ENCODE measurements at regions not wholly inside any gene's neighbourhood (a gene's known extent, or its start where the extent isn't known, plus 50 kb on each side); places are given as distances from the start of the nearest gene placed in this dataset.
"Not testable (repeated sequence)": the region's sequence is repeated elsewhere in the genome, so short reads cannot be mapped to it uniquely, and the experiment has no call there.

DNA sequence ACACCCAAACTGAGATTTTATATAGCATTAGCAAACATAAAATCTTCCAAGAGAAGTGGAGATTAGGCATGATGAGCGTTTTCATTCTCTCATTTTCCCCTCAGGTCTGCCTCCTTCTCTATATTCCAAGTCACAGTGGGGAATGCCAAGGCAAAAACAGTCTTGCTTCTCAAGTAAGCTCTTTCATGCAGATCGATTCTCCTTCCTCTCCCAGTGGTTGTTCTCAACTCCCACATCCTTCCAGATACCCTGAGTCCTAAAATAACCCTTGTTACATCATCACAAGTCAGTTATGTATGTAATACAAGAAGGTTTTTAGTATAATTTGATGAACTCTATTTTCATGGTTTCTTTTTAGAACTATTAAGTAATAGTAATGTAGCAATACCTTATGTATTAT lies 150.6 kb downstream of the TXNL1 start:
- H3K27ac ChIP-seq: no peak overlapping the region
- H3K4me1 ChIP-seq: no peaks in the 10 kb centered on the region
- ATAC-seq (no peak), DNase-seq (no peak)
- TF ChIP-seq, protein P1, sequence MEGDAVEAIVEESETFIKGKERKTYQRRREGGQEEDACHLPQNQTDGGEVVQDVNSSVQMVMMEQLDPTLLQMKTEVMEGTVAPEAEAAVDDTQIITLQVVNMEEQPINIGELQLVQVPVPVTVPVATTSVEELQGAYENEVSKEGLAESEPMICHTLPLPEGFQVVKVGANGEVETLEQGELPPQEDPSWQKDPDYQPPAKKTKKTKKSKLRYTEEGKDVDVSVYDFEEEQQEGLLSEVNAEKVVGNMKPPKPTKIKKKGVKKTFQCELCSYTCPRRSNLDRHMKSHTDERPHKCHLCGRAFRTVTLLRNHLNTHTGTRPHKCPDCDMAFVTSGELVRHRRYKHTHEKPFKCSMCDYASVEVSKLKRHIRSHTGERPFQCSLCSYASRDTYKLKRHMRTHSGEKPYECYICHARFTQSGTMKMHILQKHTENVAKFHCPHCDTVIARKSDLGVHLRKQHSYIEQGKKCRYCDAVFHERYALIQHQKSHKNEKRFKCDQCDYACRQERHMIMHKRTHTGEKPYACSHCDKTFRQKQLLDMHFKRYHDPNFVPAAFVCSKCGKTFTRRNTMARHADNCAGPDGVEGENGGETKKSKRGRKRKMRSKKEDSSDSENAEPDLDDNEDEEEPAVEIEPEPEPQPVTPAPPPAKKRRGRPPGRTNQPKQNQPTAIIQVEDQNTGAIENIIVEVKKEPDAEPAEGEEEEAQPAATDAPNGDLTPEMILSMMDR (IDR thresholded peaks at IDR 0.05): no peak
- H3K36me3 ChIP-seq (ENCODE audit: insufficient read depth in 1 of 2, low read depth in 1 of 2): no peaks in the 10 kb centered on the region
- intact Hi-C loops (cut with DNase I): no loop called here
- H3K27me3 ChIP-seq (ENCODE audit: insufficient read depth in 3 of 3, low read length in 2 of 3): no peaks in the 10 kb centered on the region
- 55 to 69% (median 59%) methylated on average over 2 of the region's 2 CpGs for WGBS, 3 donors
- no peaks in the 10 kb centered on the region for H3K9me3 ChIP-seq
- no peak overlapping the region for H3K4me3 ChIP-seq

GRCh38 chr18:56483386-56483785 lies 155.0 kb downstream of the TXNL1 start:
- WGBS, 3 donors: 71 to 93% (median 91%) methylated on average over 2 of the region's 2 CpGs

DNA sequence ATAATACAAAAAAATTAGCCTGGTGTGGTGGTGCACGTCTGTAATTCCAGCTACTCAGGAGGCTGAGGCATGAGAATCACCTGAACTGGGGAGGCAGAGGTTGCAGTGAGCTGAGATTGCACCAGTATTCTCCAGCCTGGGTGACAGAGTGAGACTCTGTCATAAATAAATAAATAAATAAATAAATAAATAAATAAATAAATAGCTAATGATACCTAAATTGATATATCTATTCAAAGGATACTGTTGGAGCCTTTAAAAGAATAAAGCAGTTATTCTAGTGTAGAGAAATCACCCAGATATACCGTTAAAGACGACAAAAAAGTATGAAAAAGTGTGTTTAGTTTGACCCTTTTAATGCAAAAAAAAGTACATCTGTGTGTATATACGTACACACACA lies 155.6 kb downstream of the TXNL1 start:
- 90 to 94% (median 90%) methylated on average over 4 of the region's 4 CpGs for WGBS, 3 donors
- DNase-seq; ATAC-seq; H3K4me3 ChIP-seq; H3K9me3 ChIP-seq; H3K27me3 ChIP-seq (ENCODE audit: insufficient read depth in 3 of 3, low read length in 2 of 3); intact Hi-C loops (cut with DNase I); H3K27ac ChIP-seq; H3K36me3 ChIP-seq (ENCODE audit: insufficient read depth in 1 of 2, low read depth in 1 of 2); H3K4me1 ChIP-seq: not testable (repeated sequence)

More at GRCh38 chr18:56483386-56483785, 155.0 kb downstream of the TXNL1 start:
- Histone ChIP-seq H3K36me3 (ENCODE audit: insufficient read depth in 1 of 2, low read depth in 1 of 2) (no peaks in the 10 kb centered on the region), H3K4me1 (no peaks in the 10 kb centered on the region), H3K27me3 (ENCODE audit: insufficient read depth in 3 of 3, low read length in 2 of 3) (no peaks in the 10 kb centered on the region), H3K4me3 (no peak overlapping the region), H3K9me3 (no peaks in the 10 kb centered on the region), H3K27ac (no peak overlapping the region)
- no peak for ATAC-seq
- no peak for DNase-seq
- TF ChIP-seq, protein P1 (IDR thresholded peaks at IDR 0.05): no peak
- intact Hi-C loops (cut with DNase I): no loop called here

- intact Hi-C loops (cut with DNase I): no loop called here
- no peak overlapping the region for H3K27ac ChIP-seq
- H3K36me3 ChIP-seq (ENCODE audit: insufficient read depth in 1 of 2, low read depth in 1 of 2): no peaks in the 10 kb centered on the region
- TF ChIP-seq, protein P1 (IDR thresholded peaks at IDR 0.05): no peak
- no peak overlapping the region for H3K4me3 ChIP-seq
- no peaks in the 10 kb centered on the region for H3K27me3 ChIP-seq (ENCODE audit: insufficient read depth in 3 of 3, low read length in 2 of 3)
- 69 to 84% (median 74%) methylated on average over 1 of the region's 1 CpG for WGBS, 3 donors
- H3K9me3 ChIP-seq: no peaks in the 10 kb centered on the region
- no peaks in the 10 kb centered on the region for H3K4me1 ChIP-seq
- ATAC-seq: no peak
- DNase-seq: no peak
These were observed 156.6 kb downstream of the TXNL1 start for GRCh38 chr18:56481751-56482150.

GRCh38 chr18:56479841-56480240 lies 158.6 kb downstream of the TXNL1 start:
- Histone ChIP-seq H3K4me1 (no peaks in the 10 kb centered on the region), H3K36me3 (ENCODE audit: insufficient read depth in 1 of 2, low read depth in 1 of 2) (no peaks in the 10 kb centered on the region), H3K27me3 (ENCODE audit: insufficient read depth in 3 of 3, low read length in 2 of 3) (no peaks in the 10 kb centered on the region), H3K9me3 (no peaks in the 10 kb centered on the region), H3K27ac (no peak overlapping the region), H3K4me3 (no peak overlapping the region)
- intact Hi-C loops (cut with DNase I): no loop called here
- DNase-seq: no peak
- TF ChIP-seq, protein P1 (IDR thresholded peaks at IDR 0.05): no peak
- ATAC-seq: no peak
- 93 to 94% (median 94%) methylated on average over 3 of the region's 3 CpGs for WGBS, 3 donors

Measured in psoas muscle (tissue), 7 donors.